ENCODE measurements at regions not wholly inside any gene's neighbourhood (a gene's known extent, or its start where the extent isn't known, plus 50 kb on each side); places are given as distances from the start of the nearest gene placed in this dataset.

GRCh38 chr10:33986016-33986415, 651.5 kb upstream of the NRP1 start:
- TF ChIP-seq CTCF (IDR thresholded peaks at IDR 0.05) (no peak), POLR2A (IDR thresholded peaks at IDR 0.05) (no peak)
